ENCODE measurements at regions not wholly inside any gene's neighbourhood (a gene's known extent, or its start where the extent isn't known, plus 50 kb on each side); places are given as distances from the start of the nearest gene placed in this dataset.
"Not testable (repeated sequence)": the region's sequence is repeated elsewhere in the genome, so short reads cannot be mapped to it uniquely, and the experiment has no call there.

GRCh38 chr1:242723044-242723716 is 198.7 kb upstream of the PLD5 start:
- DNase-seq = no peak

DNA sequence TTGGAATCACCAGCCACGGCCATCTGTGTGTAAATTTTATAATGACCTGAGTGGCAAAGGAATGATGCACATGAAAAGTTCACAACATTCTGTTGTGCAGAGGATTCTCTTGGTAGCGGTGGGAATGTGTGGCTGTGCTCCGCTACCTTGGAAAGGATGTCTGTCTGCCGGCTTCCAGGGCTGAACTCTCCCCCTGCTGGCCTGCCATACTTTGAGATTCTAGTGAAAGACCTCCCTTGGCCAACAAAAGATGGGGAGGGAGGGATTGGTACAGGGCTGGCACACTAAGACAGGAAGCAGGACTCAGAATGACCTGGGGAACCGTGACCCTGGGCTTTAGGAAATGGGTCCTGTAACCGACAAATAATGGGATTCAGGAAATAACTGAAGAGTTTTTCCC is 194.5 kb upstream of the PLD5 start:
- DNase-seq = no peak

- no peak for DNase-seq
Measured at GRCh38 chr1:242712248-242712647, 187.8 kb upstream of the PLD5 start.

- DNase-seq = no peak
Measured at GRCh38 chr1:242710847-242711246, 186.3 kb upstream of the PLD5 start.

- DNase-seq = no peak
Measured at GRCh38 chr1:242710286-242710685, 185.8 kb upstream of the PLD5 start.

GRCh38 chr1:242703467-242703866 is 179.0 kb upstream of the PLD5 start:
- no peak for DNase-seq

GRCh38 chr1:242692988-242693387 is 168.5 kb upstream of the PLD5 start:
- no peak for DNase-seq

DNA sequence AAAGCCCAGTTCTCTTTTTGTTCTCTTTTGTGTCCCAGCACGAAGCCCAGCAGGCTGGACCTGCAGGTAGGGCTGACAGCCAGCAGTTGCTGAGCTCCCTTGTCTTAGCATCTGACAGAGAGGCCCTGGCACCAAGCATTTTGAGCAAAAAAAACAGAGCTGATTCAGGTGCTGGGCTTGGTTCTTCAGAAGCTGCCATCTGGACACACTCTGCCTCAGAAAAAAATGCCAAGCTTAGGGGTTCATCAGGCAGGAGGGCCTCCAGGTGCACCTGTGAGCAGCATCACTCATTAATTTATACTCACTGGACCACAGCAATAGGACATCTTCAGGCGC is 167.1 kb upstream of the PLD5 start:
- no peak for DNase-seq

DNA sequence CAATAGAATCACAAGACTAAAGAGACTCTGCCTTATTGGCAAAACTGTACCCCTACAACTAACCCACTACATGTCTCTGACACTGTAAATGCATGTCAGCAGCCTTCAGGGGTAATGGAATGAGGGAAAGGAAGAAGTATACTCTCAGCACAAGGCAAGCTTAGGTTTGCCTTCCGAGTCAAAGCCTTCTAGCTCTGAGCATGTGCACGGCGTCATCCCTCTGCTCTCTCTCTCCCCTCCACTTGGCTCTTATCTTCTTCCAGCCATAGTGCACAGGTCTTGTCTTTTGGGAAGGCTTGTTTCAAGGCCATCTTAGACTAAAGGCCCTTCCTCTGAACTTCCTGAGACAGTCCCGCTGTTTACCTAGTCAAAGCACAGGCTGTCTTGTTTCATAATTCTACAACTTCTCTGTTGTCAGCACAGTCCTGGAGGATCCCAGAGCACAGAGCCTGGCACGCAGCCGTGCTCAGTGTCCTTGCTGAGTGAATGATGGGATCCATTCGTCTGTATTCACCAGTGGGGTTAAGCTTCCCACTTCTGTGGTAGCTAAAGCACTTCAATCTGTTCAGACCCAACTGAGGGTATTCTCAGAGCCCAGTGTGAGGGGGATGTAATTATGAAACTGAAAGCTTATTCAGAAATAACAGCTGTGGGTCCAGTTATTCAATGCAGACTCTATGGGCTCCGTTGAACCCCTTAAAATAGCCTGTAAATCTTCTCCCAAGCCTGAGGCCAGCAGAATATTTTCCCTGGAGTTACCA is 166.5 kb upstream of the PLD5 start:
- DNase-seq = no peak

GRCh38 chr1:242689378-242689777 is 164.9 kb upstream of the PLD5 start:
- DNase-seq = no peak

- DNase-seq = no peak
Measured at GRCh38 chr1:242674951-242675645, 150.6 kb upstream of the PLD5 start.

GRCh38 chr1:242673652-242674051 is 149.2 kb upstream of the PLD5 start:
- DNase-seq = no peak

GRCh38 chr1:242673165-242673564 is 148.7 kb upstream of the PLD5 start:
- DNase-seq = not testable (repeated sequence)

DNA sequence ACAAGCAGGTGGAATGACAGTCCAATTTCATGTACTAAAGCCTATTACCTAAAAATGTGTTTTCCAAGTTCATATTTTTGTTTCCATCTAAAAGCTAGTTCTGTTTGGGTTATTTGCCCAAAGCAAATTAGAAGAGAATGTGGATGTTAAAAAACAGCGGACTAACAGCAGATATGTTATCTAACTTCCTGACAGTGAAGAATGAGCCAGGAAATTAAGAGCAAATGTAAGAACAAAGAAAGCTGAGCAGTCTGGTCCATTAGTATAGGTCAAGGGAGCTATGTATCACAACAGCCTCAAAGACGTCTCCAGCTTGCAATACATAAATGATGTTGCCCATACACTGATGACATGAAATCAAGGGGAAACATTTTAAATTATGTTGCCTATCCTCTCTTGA is 145.5 kb upstream of the PLD5 start:
- no peak for DNase-seq

GRCh38 chr1:242662886-242663285 is 138.4 kb upstream of the PLD5 start:
- no peak for DNase-seq

DNA sequence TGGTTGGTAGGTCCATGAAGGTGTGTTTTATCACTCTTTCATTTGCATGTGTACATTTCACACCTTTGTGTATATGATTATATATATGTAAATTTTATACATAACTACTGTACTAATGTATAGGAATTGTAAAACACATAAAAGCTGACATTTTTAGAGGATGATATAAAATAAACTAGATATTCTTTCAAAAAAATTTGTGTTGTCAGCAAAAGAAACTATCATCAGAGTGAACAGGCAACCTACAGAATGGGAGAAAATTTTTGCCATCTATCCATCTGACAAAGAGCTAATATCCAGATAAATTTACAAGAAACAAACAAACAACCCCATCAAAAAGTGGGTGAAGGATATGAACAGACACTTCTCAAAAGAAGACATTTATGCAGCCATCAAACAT is 129.3 kb upstream of the PLD5 start:
- DNase-seq = not testable (repeated sequence)

DNA sequence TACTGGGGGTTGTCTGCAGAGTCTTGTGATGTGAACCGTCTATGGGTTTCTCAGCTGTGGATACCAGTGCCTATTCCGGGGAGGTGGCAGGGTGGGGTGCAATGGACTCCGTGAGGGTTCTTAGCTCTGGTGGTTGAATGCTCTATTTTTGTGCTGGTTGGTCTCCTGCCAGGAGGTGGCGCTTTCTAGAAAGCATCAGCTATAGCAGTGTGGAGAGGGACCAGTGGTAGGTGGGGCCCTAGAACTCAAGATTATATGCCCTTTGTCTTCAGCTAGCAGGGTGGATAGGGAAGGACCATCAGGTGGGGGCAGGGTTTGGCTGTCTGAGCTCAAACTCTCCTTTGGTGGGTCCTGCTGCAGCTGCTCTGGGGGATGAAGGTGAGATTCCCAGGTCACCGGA is 127.3 kb upstream of the PLD5 start:
- DNase-seq = no peak

- DNase-seq = no peak
Measured at GRCh38 chr1:242641461-242641860, 117.0 kb upstream of the PLD5 start.

DNA sequence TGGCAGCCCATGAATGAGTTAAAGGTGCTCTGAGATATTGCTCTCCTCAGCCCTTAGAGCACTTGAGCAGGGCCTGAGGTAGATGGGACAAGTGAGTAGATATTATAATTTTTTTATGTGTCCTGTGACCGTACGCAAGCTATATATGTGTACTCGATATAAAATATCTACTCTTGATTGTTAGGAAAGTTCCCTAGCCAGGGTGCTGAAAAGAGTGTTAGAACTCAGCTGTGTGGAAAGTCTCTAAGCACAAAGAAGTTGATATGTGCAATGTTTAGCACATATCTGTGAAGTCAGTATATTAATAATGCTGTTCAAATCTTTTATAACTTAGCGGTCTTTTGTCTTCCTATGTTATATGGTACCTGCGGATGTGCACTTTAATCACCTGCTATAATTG is 114.6 kb upstream of the PLD5 start:
- DNase-seq = no peak

DNA sequence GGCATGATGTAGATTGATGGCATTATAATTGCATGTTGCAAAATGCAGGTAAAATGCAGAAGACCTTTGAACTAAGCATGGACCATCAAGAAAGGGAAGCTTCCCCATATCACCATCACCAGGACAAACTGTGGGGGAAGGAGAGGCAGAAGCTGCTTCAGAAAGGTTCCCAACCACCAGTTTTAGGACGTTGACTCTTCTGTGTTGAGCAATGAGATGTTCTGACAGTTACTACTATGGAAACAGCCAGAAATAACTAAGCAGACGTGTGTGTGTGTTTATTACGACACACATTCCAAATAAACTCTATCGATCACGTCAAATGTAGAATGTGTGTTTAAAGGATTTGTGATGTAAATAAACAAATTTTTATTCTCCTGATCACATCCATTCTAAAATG is 110.2 kb upstream of the PLD5 start:
- no peak for DNase-seq

DNA sequence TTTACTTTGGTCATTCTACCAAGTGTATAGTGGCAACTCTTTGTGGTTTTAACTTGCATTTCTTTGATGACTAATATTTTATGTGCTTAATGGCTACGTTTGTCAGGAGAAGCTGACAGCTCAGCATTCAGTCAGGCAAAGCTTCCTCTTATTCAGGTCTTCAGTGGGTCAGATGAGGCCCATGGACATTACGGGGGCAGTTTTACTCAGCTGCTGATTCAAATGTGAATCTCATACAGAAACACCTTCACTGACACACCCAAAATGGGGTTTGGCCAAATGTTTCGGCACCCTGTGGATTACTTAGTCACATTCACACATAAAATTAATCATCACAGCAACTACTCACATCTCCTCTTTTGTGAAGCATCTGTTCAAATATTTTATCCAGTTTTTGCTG is 104.9 kb upstream of the PLD5 start:
- DNase-seq = no peak

- DNase-seq = no peak
Measured at GRCh38 chr1:242623756-242624155, 99.3 kb upstream of the PLD5 start.

DNA sequence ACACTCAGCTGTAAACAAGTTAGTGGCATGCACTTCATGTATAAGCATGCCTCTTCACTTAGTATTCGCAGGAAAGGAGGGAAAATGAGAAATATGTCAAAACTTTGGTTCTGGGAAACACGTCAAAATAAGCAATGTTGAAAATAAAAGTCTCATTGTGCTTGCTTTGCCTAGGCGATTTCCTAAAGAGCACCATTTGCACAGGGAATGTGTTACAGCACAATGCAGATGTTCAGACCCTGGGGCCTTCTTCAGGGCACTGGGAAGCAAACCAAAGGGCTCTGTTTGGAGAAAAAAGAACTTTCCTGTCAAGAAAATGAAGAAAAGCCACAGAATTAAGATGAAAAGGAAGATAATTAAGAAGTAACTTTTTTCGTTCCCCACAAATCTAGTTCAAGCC is 98.6 kb upstream of the PLD5 start:
- DNase-seq = no peak

DNA sequence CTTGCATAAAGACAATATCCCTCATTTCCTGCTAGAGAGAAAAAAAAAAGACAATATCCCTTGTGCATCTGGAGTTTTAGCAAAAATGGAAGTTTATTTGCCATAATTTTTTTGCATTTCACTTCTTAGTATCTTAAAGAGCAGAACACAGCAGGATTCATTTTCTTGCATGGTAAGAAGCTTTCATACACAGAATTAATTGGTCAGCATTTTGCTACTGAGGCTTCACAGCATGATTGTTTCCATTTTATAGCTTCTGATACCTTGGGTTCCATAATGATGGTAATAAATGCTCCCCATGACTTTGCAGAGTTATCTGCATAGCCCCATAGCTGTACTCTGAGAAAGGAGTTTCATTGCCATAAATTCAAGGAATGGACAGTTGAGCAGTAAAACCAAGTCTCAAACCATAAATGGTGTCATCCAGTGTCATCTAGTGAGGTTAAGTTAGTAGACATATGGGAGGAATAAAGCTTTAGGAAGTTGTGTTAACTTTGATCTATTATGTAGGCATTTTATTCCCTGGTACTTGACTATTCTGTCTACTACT is 88.8 kb upstream of the PLD5 start:
- no peak for DNase-seq

Data from stimulated activated CD4-positive, alpha-beta T cell treated with anti-CD3 and anti-CD28 coated beads, Interleukin-4, amount 100 ng/mL, for 1 hour (primary cell).